GM04503 (cell line): ENCODE measurements at regions not wholly inside any gene's neighbourhood (a gene's known extent, or its start where the extent isn't known, plus 50 kb on each side); places are given as distances from the start of the nearest gene placed in this dataset.

Experiments
- DNase-seq: peaks from one replicate; pipeline ENCODE4 v3.0.0-alpha.2; 2012; ENCODE audit warnings: low read depth

- DNase-seq = no peak
These were observed 166.9 kb downstream of the SEC14L1 start for GRCh38 chr17:77307479-77308198.

- DNase-seq = peak; percentile 74
These were observed 168.3 kb downstream of the SEC14L1 start for GRCh38 chr17:77308861-77309726.

GRCh38 chr17:77310336-77310735 is 169.6 kb downstream of the SEC14L1 start:
- no peak for DNase-seq

- no peak for DNase-seq
These were observed 170.7 kb downstream of the SEC14L1 start for GRCh38 chr17:77311371-77311981.

GRCh38 chr17:77312061-77312701 is 171.4 kb downstream of the SEC14L1 start:
- DNase-seq = no peak

GRCh38 chr17:77312786-77313599 is 172.2 kb downstream of the SEC14L1 start:
- DNase-seq = peak; percentile 76

GRCh38 chr17:77313831-77314230 is 173.1 kb downstream of the SEC14L1 start:
- DNase-seq = no peak

- no peak for DNase-seq
These were observed 173.8 kb downstream of the SEC14L1 start for GRCh38 chr17:77314601-77315000.

GRCh38 chr17:77315010-77315409 is 174.2 kb downstream of the SEC14L1 start:
- no peak for DNase-seq

GRCh38 chr17:77315551-77316190 is 174.9 kb downstream of the SEC14L1 start:
- DNase-seq = no peak

- no peak for DNase-seq
These were observed 175.4 kb downstream of the SEC14L1 start for GRCh38 chr17:77316191-77316641.

GRCh38 chr17:77316651-77317050 is 175.9 kb downstream of the SEC14L1 start:
- DNase-seq = no peak

GRCh38 chr17:77317091-77317750 is 176.5 kb downstream of the SEC14L1 start:
- DNase-seq = no peak

- DNase-seq = no peak
These were observed 177.3 kb downstream of the SEC14L1 start for GRCh38 chr17:77318021-77318420.

GRCh38 chr17:77318491-77319210 is 177.9 kb downstream of the SEC14L1 start:
- DNase-seq = peak; percentile 23

GRCh38 chr17:77319211-77320043 is 178.7 kb downstream of the SEC14L1 start:
- peak; percentile 74 for DNase-seq

- DNase-seq = peak; percentile 64
These were observed 179.3 kb downstream of the SEC14L1 start for GRCh38 chr17:77320044-77320440.

- DNase-seq = peak; percentile 34
These were observed 179.9 kb downstream of the SEC14L1 start for GRCh38 chr17:77320485-77321256.
